Gastroesophageal sphincter (tissue), 4 donors: ENCODE measurements at regions not wholly inside any gene's neighbourhood (a gene's known extent, or its start where the extent isn't known, plus 50 kb on each side); places are given as distances from the start of the nearest gene placed in this dataset.

Experiments
- ATAC-seq: fragments of 150-250 bp; one replicate; pipeline ENCODE4 v1.9.1; 2016; ENCODE audit warnings: mild to moderate bottlenecking, moderate library complexity
- H3K27ac ChIP-seq, 4 donors: fragments of 200-600 bp; sonication (generic) in 3 of 4; 1 replicate in 3 of 4; 2 replicates in 1 of 4; pipeline ENCODE4 v1.5.1; 2016 to 2019
- H3K27me3 ChIP-seq: fragments of 200-600 bp; sonication (generic); one replicate; pipeline ENCODE4 v1.5.1; 2019
- H3K36me3 ChIP-seq, 2 donors: fragments of 200-600 bp; sonication (generic); one replicate each; pipeline ENCODE4 v1.5.1; 2019; ENCODE audit warnings: control low read depth in 1 of 2
- H3K4me1 ChIP-seq, 3 donors: fragments of 200-600 bp; sonication (generic); 1 replicate in 2 of 3; 2 replicates in 1 of 3; pipeline ENCODE4 v1.5.1; 2016 to 2019; ENCODE audit warnings: control low read depth in 2 of 3
- H3K4me3 ChIP-seq, 2 donors: fragments of 200-600 bp; sonication (generic); one replicate each; pipeline ENCODE4 v1.5.1; 2019; ENCODE audit warnings: mild to moderate bottlenecking in 1 of 2, moderate library complexity in 1 of 2
- H3K9me3 ChIP-seq, 3 donors: fragments of 200-600 bp; sonication (generic); one replicate each; pipeline ENCODE4 v1.5.1; 2017 to 2019; ENCODE audit warnings: control low read depth in 2 of 3
- CTCF ChIP-seq, 4 experiments: fragments of 200-600 bp in 2 of 4; fragments of 450-650 bp in 2 of 4; sonication (generic) in 1 of 4; IDR thresholded peaks; one replicate each; pipeline ENCODE4 v1.5.1; 2017 to 2019; ENCODE audit warnings: antibody characterized with exemption in 4 of 4, mild to moderate bottlenecking in 2 of 4, moderate library complexity in 2 of 4
- EP300 ChIP-seq: sonication (generic); formaldehyde crosslinking; IDR thresholded peaks from one replicate; pipeline ENCODE4 v1.6.1; 2017; ENCODE audit warnings: antibody characterized with exemption, mild to moderate bottlenecking
- POLR2A ChIP-seq, 2 donors: fragments of 450-650 bp; IDR thresholded peaks; one replicate each; pipeline ENCODE4 v1.6.1; 2017; ENCODE audit warnings: antibody characterized with exemption in 2 of 2, mild to moderate bottlenecking in 2 of 2, moderate library complexity in 1 of 2
- POLR2AphosphoS5 ChIP-seq: sonication (generic); formaldehyde crosslinking; IDR thresholded peaks from one replicate; pipeline ENCODE4 v1.6.1; 2017; ENCODE audit warnings: antibody characterized with exemption
- WGBS, 2 donors: methylation state at CpG; one replicate each; pipeline ENCODE4 v1.1.5; 2018; ENCODE audit warnings: low coverage in 1 of 2; 5-methylcytosine and 5-hydroxymethylcytosine counted together

DNA sequence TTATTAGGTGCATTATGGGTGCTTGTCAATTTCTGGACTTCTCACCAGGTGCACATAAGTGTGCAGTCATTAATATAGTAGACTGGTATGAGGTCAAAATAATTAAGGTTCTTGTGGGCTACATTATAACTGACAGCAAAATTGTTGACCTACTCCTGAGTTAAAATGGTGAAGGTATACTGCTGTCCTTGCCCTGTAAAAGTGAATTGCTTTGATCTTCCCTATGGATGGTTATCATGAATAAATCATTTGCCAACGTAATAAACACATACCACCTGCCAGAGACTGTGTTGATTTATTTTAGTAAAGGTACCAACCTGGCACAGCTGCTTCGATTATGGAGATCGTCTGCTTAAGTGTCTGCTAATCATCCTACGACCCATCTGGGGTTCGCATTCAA, 201.6 kb upstream of the KCNK2 start:
- 80 to 82% methylated on average over 5 of the region's 5 CpGs for WGBS, 2 donors
- TF ChIP-seq POLR2AphosphoS5 (no peak), EP300 (no peak), CTCF (IDR thresholded peaks at IDR 0.05) (no peak), POLR2A (IDR thresholded peaks at IDR 0.05) (no peak)
- Histone ChIP-seq H3K27me3 (no peaks in the 10 kb centered on the region), H3K9me3 (peaks cover 0 to 3% (median 0%) of the 10 kb centered on the region in 3 donors), H3K4me1 (no peaks in the 10 kb centered on the region), H3K4me3 (no peak overlapping the region), H3K36me3 (no peaks in the 10 kb centered on the region), H3K27ac (no peak overlapping the region)
- ATAC-seq, result no peak

- no peak overlapping the region for H3K4me3 ChIP-seq
- peaks cover 0 to 5% (median 0%) of the 10 kb centered on the region in 3 donors for H3K9me3 ChIP-seq
- H3K27ac ChIP-seq, result no peak overlapping the region
- TF ChIP-seq EP300 (no peak), POLR2A (IDR thresholded peaks at IDR 0.05) (no peak), POLR2AphosphoS5 (no peak), CTCF (IDR thresholded peaks at IDR 0.05) (no peak)
- 92 to 94% methylated on average over 3 of the region's 3 CpGs for WGBS, 2 donors
- H3K27me3 ChIP-seq, result no peaks in the 10 kb centered on the region
- H3K4me1 ChIP-seq, result no peaks in the 10 kb centered on the region
- no peak for ATAC-seq
- no peaks in the 10 kb centered on the region for H3K36me3 ChIP-seq
Measured at GRCh38 chr1:214882616-214883015, 199.9 kb upstream of the KCNK2 start.

- H3K4me1 ChIP-seq, result no peaks in the 10 kb centered on the region
- no peak for TF ChIP-seq CTCF (IDR thresholded peaks at IDR 0.05)
- TF ChIP-seq POLR2AphosphoS5, result no peak
- no peak for TF ChIP-seq POLR2A (IDR thresholded peaks at IDR 0.05)
- no peak for TF ChIP-seq EP300
- peaks cover 0 to 7% (median 0%) of the 10 kb centered on the region in 3 donors for H3K9me3 ChIP-seq
- 43 to 67% methylated on average over 5 of the region's 5 CpGs for WGBS, 2 donors
- no peaks in the 10 kb centered on the region for H3K36me3 ChIP-seq
- no peak for ATAC-seq
- no peaks in the 10 kb centered on the region for H3K27me3 ChIP-seq
- H3K4me3 ChIP-seq, result no peak overlapping the region
- H3K27ac ChIP-seq, result no peak overlapping the region
Measured at GRCh38 chr1:214895011-214895600, 187.4 kb upstream of the KCNK2 start.

GRCh38 chr1:214896921-214897320, 185.6 kb upstream of the KCNK2 start:
- Histone ChIP-seq H3K4me3 (no peak overlapping the region), H3K4me1 (no peaks in the 10 kb centered on the region), H3K27me3 (no peaks in the 10 kb centered on the region), H3K27ac (no peak overlapping the region), H3K36me3 (no peaks in the 10 kb centered on the region), H3K9me3 (peaks cover 0 to 7% (median 0%) of the 10 kb centered on the region in 3 donors)
- WGBS, 2 donors, result 70 to 77% methylated on average over 2 of the region's 2 CpGs
- no peak for ATAC-seq
- no peak for TF ChIP-seq EP300
- no peak for TF ChIP-seq POLR2A (IDR thresholded peaks at IDR 0.05)
- TF ChIP-seq POLR2AphosphoS5, result no peak
- TF ChIP-seq CTCF (IDR thresholded peaks at IDR 0.05), result no peak

- no peaks in the 10 kb centered on the region for H3K27me3 ChIP-seq
- no peak overlapping the region for H3K27ac ChIP-seq
- WGBS, 2 donors, result 79 to 83% methylated on average over 2 to 4 of the region's 4 CpGs
- no peak for TF ChIP-seq POLR2AphosphoS5
- TF ChIP-seq CTCF (IDR thresholded peaks at IDR 0.05), result no peak
- no peak for TF ChIP-seq POLR2A (IDR thresholded peaks at IDR 0.05)
- no peak for TF ChIP-seq EP300
- no peaks in the 10 kb centered on the region for H3K4me1 ChIP-seq
- H3K4me3 ChIP-seq, result no peak overlapping the region
- no peak for ATAC-seq
- no peaks in the 10 kb centered on the region for H3K36me3 ChIP-seq
- peaks cover 0 to 2% (median 0%) of the 10 kb centered on the region in 3 donors for H3K9me3 ChIP-seq
Measured at GRCh38 chr1:214897581-214897980, 185.0 kb upstream of the KCNK2 start.
